GM18858 (cell line): ENCODE measurements at regions not wholly inside any gene's neighbourhood (a gene's known extent, or its start where the extent isn't known, plus 50 kb on each side); places are given as distances from the start of the nearest gene placed in this dataset.

ENCODE experiments used
- ATAC-seq: cut with Tn5 transposase; IDR thresholded peaks from one replicate; pipeline ENCODE4 v1.9.1; 2021; ENCODE audit not compliant: unreplicated experiment

DNA sequence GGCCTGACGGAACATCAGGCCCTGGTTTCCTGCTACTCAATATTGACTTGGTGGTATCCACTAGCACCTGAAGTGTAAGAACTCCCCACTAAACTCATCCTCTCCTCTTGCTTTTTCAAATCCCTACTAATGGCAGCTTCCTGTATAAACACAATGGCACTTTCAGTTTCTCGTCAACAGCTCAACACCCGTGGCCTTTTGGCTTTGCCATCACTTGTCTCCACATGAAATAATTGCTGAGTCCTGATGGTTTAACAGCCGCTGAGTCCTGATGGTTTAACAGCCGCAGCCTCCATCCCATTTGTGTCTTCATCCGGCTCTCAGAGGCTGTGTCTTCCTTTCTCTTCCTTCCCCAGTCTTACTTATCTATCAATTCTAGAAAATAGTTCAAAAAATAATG is 261.4 kb upstream of the PITRM1 start:
- no peak for ATAC-seq

DNA sequence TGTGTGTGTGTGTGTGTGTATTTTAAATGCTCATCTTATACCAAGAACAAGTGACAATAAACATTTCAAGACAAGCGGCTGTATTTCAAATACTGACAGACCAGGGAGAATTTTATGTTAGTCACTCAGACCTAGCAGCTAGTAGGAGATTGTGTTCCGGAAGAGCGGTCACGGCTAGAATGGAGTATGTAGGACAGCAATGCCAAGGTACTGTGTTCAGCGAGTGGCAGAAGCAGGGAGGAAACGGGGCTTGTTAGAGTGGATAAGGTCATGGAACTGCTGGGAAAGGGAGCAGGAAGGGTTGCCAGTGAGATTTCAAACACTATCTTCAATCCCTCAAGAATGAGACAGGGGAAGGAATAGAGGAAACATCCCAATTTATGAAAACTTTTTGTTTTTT is 260.5 kb upstream of the PITRM1 start:
- no peak for ATAC-seq

DNA sequence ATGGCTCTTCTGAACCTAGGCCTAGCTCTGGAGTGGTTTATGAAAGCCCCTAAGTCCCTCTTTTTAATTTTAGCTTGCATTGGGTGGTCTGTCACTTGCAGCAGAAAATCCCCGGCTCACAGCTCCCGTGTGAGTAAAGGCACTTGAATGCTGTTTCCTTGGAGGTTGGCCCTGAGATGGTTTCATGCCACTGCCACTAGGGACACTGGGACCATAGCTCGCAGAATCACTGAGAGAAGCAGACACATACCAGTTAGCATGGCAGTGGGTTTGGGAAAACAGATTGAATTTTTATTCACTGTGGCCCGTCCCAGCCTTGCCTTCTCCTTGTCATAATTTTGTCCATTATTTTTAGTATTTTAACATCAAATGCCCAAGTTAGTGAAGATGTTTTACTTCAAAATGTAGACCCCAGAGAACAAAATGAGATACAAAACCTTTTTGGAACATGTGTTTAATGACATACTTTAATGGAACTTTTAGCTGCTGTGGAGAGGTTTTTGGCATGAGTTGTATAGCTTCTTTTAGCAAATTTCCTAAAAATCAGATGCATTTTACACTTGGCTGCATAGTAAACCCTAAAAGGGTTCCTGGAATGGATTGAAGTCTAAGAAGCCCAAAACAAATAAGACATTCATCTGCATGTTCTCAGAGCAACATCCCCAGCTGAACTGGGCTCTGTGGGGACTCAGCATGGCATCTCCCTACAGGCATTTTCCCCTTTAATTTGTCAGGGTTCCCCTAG is 259.7 kb upstream of the PITRM1 start:
- ATAC-seq = no peak

DNA sequence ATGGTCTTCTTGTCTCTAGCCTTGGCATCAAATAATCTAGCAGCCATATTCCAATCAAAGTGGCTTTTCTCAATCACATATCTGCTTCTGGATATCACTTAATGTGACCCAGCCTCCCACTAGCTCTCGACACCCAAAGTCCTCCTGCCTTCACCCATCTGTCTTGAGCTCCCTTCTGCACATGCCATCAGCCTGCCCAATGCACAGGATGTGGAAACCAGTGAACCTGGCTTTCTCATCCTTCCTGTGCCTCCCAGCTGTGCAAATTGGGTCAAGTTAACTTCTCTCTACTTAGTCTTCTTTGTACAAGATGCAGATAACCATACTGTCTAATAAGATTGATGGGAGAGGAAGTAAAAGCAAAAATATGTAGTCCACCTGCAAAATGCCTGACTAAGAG is 257.9 kb upstream of the PITRM1 start:
- ATAC-seq = no peak

DNA sequence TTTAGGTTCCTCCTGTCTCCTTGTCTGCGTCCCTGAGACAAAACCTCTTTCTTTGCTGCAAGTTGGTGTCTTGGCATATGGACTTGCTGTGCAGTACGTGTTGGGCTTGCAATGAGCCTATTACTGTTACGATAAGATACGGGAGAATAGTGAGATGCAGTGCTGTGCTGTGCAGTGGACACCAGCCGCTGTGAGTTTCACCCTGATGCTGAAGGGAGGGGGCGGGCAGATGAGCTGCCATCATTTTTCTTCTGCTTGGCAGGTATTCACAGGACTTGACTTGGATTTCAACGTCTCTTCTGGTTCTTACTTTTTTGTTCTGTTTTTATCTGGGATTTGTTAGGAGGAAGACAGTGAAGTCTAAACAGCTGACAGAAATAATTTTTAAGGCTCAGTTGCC is 257.1 kb upstream of the PITRM1 start:
- no peak for ATAC-seq

DNA sequence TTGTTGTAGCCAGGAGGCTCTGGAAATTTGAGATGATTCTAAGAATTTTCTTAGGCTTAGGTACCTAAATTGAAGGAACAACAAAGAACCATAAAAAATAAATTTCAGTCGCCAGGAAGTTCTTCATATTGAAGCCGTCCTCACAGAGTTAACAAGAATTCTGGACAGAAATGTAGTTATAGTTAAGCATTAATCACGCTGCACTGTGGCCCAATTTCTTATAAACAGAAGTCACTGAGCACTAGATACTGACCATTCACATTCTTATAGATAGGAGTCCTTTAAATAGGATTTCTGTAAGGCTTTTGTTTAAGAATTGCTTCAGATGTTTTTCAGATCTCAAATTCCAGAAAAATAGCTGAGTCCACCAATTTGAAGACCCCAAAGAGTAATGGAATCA is 256.2 kb upstream of the PITRM1 start:
- ATAC-seq = no peak

DNA sequence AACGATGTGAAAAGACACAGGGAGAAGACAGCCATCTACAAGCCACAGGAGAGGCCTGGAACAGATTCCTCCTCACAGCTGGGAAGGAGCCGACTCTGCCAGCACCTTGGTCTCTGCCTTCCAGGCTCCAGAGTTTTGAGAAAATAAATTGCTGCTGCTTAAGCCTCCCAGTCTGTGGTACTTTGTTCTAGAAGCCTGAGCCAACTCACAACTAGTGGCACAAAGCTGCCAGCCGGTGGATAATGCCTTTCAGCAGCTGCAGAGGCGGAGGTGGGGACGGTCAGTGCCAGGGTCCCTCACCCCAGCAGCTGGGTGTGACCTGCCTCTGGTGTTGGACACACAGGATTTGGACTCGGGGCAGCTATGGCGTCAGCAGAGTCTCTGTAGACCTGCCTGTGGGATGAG is 255.4 kb upstream of the PITRM1 start:
- no peak for ATAC-seq

DNA sequence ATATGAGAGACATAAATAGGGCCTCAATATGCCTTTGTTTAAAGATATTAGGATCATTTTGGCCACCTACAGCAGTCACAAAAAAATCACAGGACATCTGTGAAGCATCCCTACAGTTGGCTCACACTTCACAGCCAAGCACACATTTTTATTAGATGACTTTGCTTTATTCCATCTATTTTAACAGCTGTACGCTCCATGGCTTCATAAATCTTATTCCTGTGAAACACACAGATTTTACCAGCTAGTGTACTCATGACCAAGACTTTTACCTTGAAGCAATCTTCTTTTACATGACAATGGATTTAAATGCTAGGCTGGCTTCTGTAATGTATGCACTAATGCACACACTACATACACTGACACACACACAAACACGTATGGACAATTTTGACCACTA is 254.8 kb upstream of the PITRM1 start:
- no peak for ATAC-seq

DNA sequence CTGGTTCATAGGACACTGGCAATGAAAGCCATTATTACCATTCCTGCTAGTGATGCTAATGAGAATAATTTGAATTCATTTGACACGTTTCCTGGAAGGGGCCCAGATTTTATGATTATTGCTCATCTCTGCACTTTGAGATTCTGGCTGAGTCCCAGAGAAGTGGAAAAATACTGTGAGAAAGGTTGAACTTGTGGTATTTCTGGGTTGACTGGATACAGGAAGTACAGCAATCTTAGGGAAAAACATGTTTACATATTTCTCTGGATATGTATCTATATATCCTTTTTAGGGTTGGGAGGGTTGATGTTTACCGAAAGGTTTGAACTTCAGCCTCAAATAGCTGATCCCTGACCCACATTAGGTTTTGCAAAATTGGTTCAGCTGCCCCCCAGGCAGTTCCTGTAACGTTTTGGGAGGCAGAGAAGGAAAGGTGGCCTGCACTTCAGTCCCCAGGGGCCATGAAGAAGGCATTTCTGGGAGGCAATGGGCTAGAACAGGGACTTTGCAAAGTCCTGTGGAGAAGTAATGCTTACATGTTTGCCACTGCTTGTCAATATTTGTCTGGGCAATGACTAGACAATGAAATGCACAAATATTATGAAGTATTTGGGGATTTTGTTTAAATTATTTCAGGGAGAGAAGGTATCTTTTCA is 253.7 kb upstream of the PITRM1 start:
- ATAC-seq = no peak

DNA sequence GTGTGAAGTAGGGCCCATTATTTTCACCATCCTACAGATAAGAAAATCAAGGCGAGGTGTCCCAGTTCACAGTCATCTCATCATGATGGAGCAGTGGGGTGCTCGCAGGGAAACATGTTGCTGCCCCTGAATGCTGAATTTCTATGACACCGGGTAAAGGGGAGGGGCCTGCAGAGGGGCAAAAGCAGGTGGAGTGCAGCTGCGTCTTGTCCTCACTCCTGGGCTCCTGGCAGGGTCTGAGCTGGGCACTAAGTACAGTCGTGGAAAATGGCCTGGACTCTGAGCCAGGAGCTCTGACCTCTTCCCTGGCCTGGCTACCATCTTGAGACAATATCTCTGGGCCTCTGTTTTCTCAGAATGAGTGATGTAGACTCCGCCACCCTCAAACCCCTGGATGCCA is 253.1 kb upstream of the PITRM1 start:
- ATAC-seq = no peak

DNA sequence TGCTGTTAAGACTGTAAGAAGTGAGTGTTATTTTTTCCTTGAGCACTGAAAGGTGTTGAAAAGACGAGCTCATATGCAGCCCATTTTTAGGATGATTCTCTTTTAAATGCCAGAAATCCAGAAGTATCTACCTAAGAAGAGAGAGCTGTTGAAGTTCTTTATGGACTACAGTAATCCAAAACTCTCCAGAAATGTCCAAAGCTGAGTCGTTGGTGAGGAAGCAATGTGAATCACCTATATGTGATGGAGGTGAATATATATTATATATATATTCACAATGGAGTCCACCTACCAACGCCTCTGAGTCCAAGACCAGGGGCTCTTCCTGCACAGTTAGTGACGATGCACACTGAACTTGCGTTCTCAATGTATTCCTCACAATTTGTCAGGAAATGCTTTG is 252.7 kb upstream of the PITRM1 start:
- ATAC-seq = no peak

DNA sequence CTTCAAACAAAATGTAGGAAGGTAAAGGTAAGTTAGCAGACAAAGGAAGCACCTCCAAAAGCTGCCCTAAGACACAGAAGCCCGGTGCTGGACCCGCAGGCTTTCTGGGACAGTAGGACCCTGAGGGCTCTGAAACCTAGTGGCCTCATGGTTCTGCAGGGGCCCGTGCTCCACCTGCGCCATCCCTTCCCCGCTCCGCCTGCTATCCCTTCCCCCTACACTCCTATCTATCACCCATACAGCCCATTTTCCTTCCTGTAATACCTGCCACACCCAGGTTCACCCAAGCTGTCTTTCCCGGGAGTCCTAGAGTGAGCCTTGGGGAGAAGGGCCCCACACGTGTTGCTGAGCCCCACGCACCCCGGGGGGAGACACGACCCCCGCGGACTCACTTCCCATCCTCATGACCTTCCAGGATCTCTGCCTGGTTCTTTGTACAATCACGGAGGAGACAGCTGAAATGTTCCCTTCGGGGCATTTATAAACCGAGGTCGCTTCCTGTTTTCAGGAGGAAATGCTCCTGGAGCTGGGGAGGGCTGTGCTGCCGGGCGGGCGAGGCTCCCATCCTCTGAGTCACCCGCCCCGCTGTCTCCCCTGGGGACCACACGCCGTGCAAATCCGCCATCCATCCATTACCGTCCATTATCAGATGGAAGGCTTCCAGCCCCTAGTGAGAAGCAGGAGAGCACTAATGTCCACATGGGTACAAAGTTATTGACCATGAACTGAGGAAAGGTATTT is 251.7 kb upstream of the PITRM1 start:
- no peak for ATAC-seq

DNA sequence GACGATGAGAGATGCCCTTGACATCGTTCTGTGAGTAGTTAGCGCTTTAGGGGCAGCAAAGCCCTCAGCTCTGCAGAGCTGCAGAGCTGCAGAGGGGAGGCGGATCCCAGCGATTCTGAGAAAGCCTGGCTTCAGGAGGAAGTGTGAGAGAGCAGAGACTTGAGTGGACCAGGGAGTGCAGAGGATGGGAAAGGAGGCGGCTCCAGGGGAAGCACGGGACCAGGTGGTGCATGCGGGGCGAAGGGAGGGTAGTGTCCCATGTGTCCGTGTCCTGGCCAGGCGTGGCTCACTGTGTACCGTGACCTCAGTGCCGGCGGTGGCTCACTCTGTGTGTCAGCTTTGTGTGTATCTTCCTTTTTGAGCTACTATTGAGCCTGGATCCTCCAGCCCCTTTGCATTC is 250.8 kb upstream of the PITRM1 start:
- no peak for ATAC-seq

DNA sequence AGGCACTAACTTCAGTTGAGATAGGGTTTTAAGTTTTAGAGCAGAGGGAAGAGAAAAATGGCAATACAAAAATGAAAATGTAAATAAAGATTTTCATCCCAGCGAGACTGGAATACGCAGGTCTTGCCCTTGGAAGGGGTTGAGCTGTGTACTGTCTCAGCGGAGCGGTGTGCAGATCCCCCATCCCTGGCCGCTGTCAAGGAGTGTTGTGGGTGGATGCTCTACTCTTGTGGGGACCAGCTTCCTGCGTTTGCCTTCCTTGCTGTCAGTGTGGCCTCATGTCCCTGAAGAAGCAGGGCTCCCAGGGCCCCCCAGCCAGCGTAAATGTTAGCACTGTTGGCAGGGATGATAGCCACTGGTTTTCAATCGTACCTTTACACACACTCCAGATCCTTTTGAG is 249.7 kb upstream of the PITRM1 start:
- no peak for ATAC-seq

DNA sequence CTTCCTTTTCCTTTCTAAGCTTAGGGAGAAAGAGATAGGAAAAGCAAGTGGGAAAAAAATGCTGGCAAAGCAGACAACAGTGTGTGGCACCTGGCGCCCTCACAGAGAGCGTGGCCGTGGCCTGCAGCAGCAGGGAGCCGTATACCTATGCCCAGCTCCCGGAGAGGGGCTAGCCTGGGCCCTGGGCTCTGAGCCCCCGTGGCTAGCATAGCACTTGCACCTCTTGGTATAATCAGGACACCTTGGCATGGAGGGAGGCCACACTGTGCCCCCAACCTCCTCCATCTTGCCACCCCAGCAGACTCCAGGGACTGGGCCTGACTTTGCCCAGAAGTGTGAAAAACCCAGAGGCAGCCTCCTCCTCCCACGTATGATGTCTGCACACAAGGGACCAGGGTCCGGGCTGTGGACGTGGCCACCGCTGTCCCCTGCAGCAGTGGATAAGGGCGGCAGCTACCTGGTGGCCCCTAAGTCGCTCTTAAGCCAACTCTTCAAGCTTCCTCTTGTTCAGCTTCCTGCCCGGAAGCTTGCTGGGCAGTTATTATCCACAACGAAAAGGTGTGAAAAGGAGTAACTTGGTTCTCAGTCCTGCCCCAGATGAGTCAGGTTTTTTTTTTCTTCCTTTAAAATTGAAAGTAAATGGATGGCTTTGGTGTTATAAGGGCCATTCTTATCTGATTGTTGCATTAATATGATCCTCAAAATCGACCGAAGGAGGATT is 249.1 kb upstream of the PITRM1 start:
- no peak for ATAC-seq

DNA sequence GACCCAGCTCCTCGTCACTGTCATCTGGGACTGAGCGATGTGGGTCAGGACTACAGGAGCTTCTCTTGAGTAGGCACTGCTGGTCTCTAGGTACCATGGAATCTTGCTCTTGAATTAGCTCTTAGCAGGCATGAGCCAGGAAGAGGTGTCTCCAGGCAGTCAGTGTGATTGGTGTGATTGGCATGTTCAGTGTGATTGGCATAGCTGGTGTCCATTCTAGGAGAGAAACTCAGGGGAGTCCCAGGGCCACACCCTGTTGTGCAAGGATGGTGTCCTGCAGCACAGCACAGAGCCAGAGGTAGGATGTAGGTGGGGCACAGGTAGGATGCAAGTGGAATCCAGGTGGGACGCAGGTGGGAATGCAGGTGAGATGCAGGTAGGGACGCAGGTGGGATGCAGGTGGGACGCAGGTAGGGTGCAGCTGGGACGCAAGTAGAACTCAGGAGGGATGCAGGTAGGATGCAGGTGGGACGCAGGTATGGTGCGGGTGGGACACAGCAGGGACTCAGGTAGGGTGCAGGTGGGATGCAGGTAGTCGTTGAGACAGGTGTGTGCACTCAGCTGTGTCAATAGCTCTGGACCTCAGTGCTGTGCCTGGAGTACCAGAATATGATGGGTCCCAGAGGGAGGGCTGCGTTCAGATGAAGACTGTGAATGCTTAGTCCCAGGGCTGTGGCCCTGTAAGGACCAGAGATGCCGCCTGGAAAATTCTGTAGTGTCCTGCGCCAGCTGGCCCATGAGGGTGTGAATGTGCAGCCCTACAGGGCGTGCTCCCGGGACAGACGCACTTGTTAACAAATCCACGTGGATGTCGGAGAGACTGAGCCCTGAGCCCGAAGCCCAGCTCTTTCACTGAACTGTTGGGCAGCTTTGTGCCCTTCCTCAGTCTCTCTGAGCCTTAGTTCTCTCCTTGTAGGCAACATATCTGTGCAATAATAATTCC is 248.2 kb upstream of the PITRM1 start:
- no peak for ATAC-seq

DNA sequence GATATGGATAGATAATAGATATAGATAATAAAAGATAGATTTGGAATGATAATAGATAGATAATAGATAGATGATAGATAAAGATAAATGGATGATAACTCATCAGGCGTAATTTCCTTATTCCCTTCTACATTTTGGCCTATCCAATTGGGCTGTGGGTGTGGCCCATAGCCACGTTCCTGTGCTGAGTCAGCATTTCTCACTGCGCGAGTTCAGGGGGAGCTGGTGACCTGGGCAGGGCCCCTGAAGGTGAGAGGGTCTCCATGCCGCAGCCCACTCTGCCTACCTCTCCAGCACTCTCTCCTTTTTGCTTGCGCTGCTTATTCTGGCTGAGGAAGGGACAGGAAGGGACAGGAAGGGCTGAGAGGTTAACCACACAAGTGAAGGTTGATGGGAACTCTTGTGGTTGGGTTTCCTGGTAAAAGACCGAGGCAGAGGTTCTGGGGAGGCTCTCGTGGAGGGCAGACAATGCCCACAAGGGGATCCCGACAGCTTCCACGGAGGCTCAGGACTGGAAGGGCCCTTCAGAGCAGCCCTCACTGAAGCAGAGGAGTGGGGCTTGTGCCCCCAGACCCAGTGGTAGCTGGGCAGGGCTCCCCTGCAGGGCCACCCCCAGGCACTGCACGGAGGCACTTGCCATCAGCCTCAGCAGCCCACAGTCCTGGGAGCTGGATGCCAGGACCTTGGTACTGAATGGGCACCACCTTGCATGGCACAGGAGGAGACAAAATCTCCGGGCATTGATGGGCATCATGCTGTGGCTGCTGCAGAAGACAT is 247.3 kb upstream of the PITRM1 start:
- ATAC-seq = no peak

DNA sequence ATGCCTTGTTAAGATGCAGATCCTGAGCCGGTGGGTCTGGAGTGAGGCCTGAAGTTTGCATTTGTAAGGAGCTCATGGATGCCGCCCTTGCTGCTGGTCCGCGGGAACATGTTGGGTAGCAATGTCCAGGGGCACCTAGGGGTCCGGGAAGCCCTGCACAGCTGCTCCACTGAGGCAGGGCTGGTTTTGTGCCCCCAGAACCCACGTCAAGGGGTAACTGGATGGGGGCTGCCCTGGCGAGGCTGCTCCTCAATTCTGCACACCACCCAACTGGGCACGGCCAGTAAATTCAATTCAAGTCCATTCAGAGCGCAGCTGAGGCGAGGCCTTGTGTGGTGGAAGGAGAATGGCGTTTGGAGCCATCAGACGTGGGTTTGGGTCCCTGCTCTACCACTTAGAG is 246.3 kb upstream of the PITRM1 start:
- ATAC-seq = no peak

DNA sequence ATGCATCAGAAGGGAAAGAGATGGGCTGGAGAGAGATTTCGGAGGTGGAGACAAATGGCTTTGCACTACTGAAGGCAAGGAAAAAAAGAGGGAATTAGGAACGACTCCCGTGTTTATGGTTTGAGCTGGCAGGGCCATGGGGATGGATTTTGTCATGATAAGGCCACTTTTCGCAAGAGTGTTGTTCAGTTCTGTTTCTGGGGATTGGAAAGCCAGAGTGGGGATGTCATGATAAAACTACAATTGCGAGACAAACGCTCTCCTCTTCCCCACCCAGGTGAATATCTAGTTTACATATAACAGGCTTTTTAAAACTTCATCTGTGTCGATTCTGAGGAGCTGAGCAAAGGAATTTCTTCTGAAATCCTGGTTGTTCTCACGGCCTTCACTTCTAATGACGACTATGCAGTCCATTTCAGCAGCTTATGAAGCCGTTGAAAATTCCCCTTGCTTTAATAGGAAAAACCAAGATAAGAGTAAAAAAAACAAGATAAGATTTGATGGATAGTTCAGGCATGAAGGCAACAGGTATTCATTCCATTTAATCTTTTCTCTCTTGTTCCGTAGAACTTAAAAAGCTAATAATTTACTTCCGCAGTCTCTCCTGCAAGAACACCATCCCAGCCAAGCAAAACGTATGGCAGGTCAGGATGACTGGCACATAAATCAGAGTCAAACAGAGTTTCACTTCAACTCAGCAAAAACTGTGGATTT is 245.6 kb upstream of the PITRM1 start:
- ATAC-seq = no peak
